ENCODE measurements at regions not wholly inside any gene's neighbourhood (a gene's known extent, or its start where the extent isn't known, plus 50 kb on each side); places are given as distances from the start of the nearest gene placed in this dataset.

GRCh38 chr17:69605571-69605970 is 191.1 kb downstream of the MAP2K6 start:
- no peak for DNase-seq

- no peak for DNase-seq
Measured at GRCh38 chr17:69606142-69606800, 191.8 kb downstream of the MAP2K6 start.

GRCh38 chr17:69607162-69607834 is 192.8 kb downstream of the MAP2K6 start:
- peak; percentile 63 for DNase-seq

GRCh38 chr17:69608141-69608540 is 193.6 kb downstream of the MAP2K6 start:
- no peak for DNase-seq

GRCh38 chr17:69608808-69609472 is 194.4 kb downstream of the MAP2K6 start:
- no peak for DNase-seq

GRCh38 chr17:69609473-69610305 is 195.2 kb downstream of the MAP2K6 start:
- DNase-seq: no peak

GRCh38 chr17:69620363-69620762 is 205.9 kb downstream of the MAP2K6 start:
- no peak for DNase-seq

- no peak for DNase-seq
Measured at GRCh38 chr17:69625474-69625873, 211.0 kb downstream of the MAP2K6 start.

GRCh38 chr17:69630056-69630635 is 215.6 kb downstream of the MAP2K6 start:
- no peak for DNase-seq

- DNase-seq: no peak
Measured at GRCh38 chr17:69634844-69635243, 220.3 kb downstream of the MAP2K6 start.

- no peak for DNase-seq
Measured at GRCh38 chr17:69637446-69638156, 223.1 kb downstream of the MAP2K6 start.

GRCh38 chr17:69639096-69639495 is 224.6 kb downstream of the MAP2K6 start:
- DNase-seq: no peak

GRCh38 chr17:69640073-69640472 is 225.6 kb downstream of the MAP2K6 start:
- DNase-seq: no peak

GRCh38 chr17:69643686-69644085 is 229.2 kb downstream of the MAP2K6 start:
- DNase-seq: no peak

- DNase-seq: no peak
Measured at GRCh38 chr17:69646729-69647128, 232.2 kb downstream of the MAP2K6 start.

- no peak for DNase-seq
Measured at GRCh38 chr17:69650881-69651280, 236.4 kb downstream of the MAP2K6 start.

GRCh38 chr17:69651921-69652320 is 237.4 kb downstream of the MAP2K6 start:
- DNase-seq: no peak

- no peak for DNase-seq
Measured at GRCh38 chr17:69654981-69655855, 240.7 kb downstream of the MAP2K6 start.

- DNase-seq: no peak
Measured at GRCh38 chr17:69655902-69656301, 241.4 kb downstream of the MAP2K6 start.

- no peak for DNase-seq
Measured at GRCh38 chr17:69669441-69670178, 255.1 kb downstream of the MAP2K6 start.
